Esophagus squamous epithelium (tissue), 4 donors: ENCODE measurements at regions not wholly inside any gene's neighbourhood (a gene's known extent, or its start where the extent isn't known, plus 50 kb on each side); places are given as distances from the start of the nearest gene placed in this dataset.

Experiments used
- POLR2A ChIP-seq, 4 donors: fragments of 450-650 bp; IDR thresholded peaks; one replicate each; pipeline ENCODE4 v1.6.1; 2017; ENCODE audit warnings: antibody characterized with exemption in 4 of 4, mild to moderate bottlenecking in 4 of 4, moderate library complexity in 3 of 4
- TF ChIP-seq, protein P1 (sequence below), 6 experiments: fragments of 450-650 bp in 4 of 6; fragments of 200-600 bp in 2 of 6; sonication (generic) in 2 of 6; IDR thresholded peaks; one replicate each; pipeline ENCODE4 v1.5.1; 2016 to 2019; ENCODE audit warnings: antibody characterized with exemption in 6 of 6, mild to moderate bottlenecking in 4 of 6, moderate library complexity in 4 of 6

DNA sequence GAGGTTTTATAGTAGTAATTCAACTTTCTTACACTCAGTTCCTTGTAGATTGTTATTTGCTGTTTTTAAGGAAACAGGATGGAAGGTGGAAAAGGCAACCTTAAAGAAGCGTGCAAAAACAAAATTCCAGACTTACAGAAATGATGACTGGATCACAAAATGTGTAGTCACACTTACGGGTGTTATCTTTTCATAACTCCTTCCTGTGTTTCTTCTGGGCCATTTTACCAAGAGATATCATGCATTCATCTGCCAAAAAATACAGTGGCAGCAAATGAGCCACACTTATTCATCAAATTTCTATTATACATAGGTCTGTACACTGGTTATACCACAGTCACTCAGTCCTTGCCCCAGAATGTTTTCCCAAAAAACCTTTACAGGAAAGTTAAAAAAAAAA lies 94.3 kb upstream of the IL6 start:
- TF ChIP-seq POLR2A (IDR thresholded peaks at IDR 0.05), result no peak
- TF ChIP-seq, protein P1, sequence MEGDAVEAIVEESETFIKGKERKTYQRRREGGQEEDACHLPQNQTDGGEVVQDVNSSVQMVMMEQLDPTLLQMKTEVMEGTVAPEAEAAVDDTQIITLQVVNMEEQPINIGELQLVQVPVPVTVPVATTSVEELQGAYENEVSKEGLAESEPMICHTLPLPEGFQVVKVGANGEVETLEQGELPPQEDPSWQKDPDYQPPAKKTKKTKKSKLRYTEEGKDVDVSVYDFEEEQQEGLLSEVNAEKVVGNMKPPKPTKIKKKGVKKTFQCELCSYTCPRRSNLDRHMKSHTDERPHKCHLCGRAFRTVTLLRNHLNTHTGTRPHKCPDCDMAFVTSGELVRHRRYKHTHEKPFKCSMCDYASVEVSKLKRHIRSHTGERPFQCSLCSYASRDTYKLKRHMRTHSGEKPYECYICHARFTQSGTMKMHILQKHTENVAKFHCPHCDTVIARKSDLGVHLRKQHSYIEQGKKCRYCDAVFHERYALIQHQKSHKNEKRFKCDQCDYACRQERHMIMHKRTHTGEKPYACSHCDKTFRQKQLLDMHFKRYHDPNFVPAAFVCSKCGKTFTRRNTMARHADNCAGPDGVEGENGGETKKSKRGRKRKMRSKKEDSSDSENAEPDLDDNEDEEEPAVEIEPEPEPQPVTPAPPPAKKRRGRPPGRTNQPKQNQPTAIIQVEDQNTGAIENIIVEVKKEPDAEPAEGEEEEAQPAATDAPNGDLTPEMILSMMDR (IDR thresholded peaks at IDR 0.05), result no peak
